SK-N-SH treated with all-trans-retinoic acid at 6 μM for 48 hours (cell line): ENCODE measurements at regions not wholly inside any gene's neighbourhood (a gene's known extent, or its start where the extent isn't known, plus 50 kb on each side); places are given as distances from the start of the nearest gene placed in this dataset.

Experiments used
- ATAC-seq: fragments of 200-7000 bp; cut with Tn5 transposase; 3 replicates; pipeline ENCODE4 v1.9.1; 2020; ENCODE audit warnings: mild to moderate bottlenecking, moderate library complexity
- ARNTL ChIP-seq: fragments of 450-650 bp; formaldehyde crosslinking; IDR thresholded peaks from 2 replicates; pipeline ENCODE4 v1.5.0; 2020; ENCODE audit warnings: low read depth, mild to moderate bottlenecking, moderate library complexity, borderline replicate concordance
- BACH2 ChIP-seq: fragments of 250-450 bp; sonication (Bioruptor Pico); IDR thresholded peaks from 2 replicates; pipeline ENCODE4 v1.9.0; 2021; ENCODE audit warnings: mild to moderate bottlenecking, borderline replicate concordance
- CREB5 ChIP-seq: fragments of 250-450 bp; sonication (Bioruptor Pico); IDR thresholded peaks from 2 replicates; pipeline ENCODE4 v1.5.1; 2020; ENCODE audit warnings: low read depth, mild to moderate bottlenecking, moderate library complexity
- CSDC2 ChIP-seq: fragments of 250-450 bp; sonication (Bioruptor Pico); IDR thresholded peaks from 2 replicates; pipeline ENCODE4 v1.5.0; 2020; ENCODE audit warnings: mild to moderate bottlenecking, moderate library complexity
- CSRNP3 ChIP-seq: fragments of 250-450 bp; sonication (Bioruptor Pico); IDR thresholded peaks from 2 replicates; pipeline ENCODE4 v1.5.1; 2021; ENCODE audit warnings: mild to moderate bottlenecking, moderate library complexity
- ESRRG ChIP-seq: fragments of 250-450 bp; sonication (Bioruptor Pico); IDR thresholded peaks from 2 replicates; pipeline ENCODE4 v1.6.1; 2021; ENCODE audit warnings: mild to moderate bottlenecking
- ISL1 ChIP-seq: fragments of 250-450 bp; sonication (Bioruptor Pico); IDR thresholded peaks from 2 replicates; pipeline ENCODE4 v2.1.2; 2022; ENCODE audit warnings: mild to moderate bottlenecking, moderate library complexity
- OSR1 ChIP-seq: fragments of 250-450 bp; sonication (Bioruptor Pico); IDR thresholded peaks from 2 replicates; pipeline ENCODE4 v1.8.0; 2022; ENCODE audit warnings: moderate library complexity, mild to moderate bottlenecking, inconsistent platforms
- PATZ1 ChIP-seq: fragments of 250-450 bp; sonication (Bioruptor Pico); IDR thresholded peaks from 2 replicates; pipeline ENCODE4 v1.8.0; 2020; ENCODE audit warnings: mild to moderate bottlenecking, moderate library complexity, borderline replicate concordance
- POU6F1 ChIP-seq: fragments of 250-450 bp; sonication (Bioruptor Pico); IDR thresholded peaks from 2 replicates; pipeline ENCODE4 v1.8.0; 2021; ENCODE audit warnings: low read depth, mild to moderate bottlenecking, moderate library complexity, borderline replicate concordance
- PPARA ChIP-seq: fragments of 250-450 bp; sonication (Bioruptor Pico); IDR thresholded peaks from 2 replicates; pipeline ENCODE4 v1.5.0; 2020; ENCODE audit warnings: mild to moderate bottlenecking, borderline replicate concordance
- RARB ChIP-seq: fragments of 250-450 bp; sonication (Bioruptor Pico); IDR thresholded peaks from 2 replicates; pipeline ENCODE4 v1.8.0; 2021; ENCODE audit warnings: mild to moderate bottlenecking, moderate library complexity
- SNAI2 ChIP-seq: fragments of 250-450 bp; sonication (Bioruptor Pico); IDR thresholded peaks from 2 replicates; pipeline ENCODE4 v1.5.0; 2020; ENCODE audit warnings: mild to moderate bottlenecking, moderate library complexity
- TCF4 ChIP-seq: fragments of 250-450 bp; sonication (Bioruptor Pico); IDR thresholded peaks from 2 replicates; pipeline ENCODE4 v1.8.0; 2021; ENCODE audit warnings: mild to moderate bottlenecking, moderate library complexity, borderline replicate concordance
- TOX ChIP-seq: fragments of 250-450 bp; sonication (Bioruptor Pico); IDR thresholded peaks from 2 replicates; pipeline ENCODE4 v1.8.0; 2021; ENCODE audit warnings: mild to moderate bottlenecking, moderate library complexity, borderline replicate concordance
- TSHZ2 ChIP-seq: fragments of 250-450 bp; sonication (Bioruptor Pico); IDR thresholded peaks from 2 replicates; pipeline ENCODE4 v1.5.0; 2020; ENCODE audit warnings: mild to moderate bottlenecking, moderate library complexity
- ZC3H10 ChIP-seq: fragments of 250-450 bp; sonication (Bioruptor Pico); IDR thresholded peaks from 2 replicates; pipeline ENCODE4 v1.5.1; 2021; ENCODE audit warnings: mild to moderate bottlenecking, moderate library complexity
- ZFP3 ChIP-seq: fragments of 250-450 bp; sonication (Bioruptor Pico); IDR thresholded peaks from 2 replicates; pipeline ENCODE4 v1.5.0; 2020; ENCODE audit warnings: mild to moderate bottlenecking, moderate library complexity
- ZFP30 ChIP-seq: fragments of 450-650 bp; formaldehyde crosslinking; IDR thresholded peaks from 2 replicates; pipeline ENCODE4 v1.5.0; 2022; ENCODE audit warnings: mild to moderate bottlenecking, moderate library complexity
- ZNF70 ChIP-seq: fragments of 450-650 bp; formaldehyde crosslinking; IDR thresholded peaks from 2 replicates; pipeline ENCODE4 v1.5.0; 2020; ENCODE audit warnings: mild to moderate bottlenecking, moderate library complexity
- ZNF8 ChIP-seq: fragments of 450-650 bp; formaldehyde crosslinking; IDR thresholded peaks from 2 replicates; pipeline ENCODE4 v1.5.0; 2020; ENCODE audit warnings: mild to moderate bottlenecking, moderate library complexity

GRCh38 chr6:170106906-170107525 lies 183.9 kb downstream of the DLL1 start:
- ATAC-seq = no peak
- TF ChIP-seq ZNF70 (no peak), TOX (CRISPR knock-in tag) (no peak), OSR1 (CRISPR knock-in tag) (no peak), ZC3H10 (no peak)

GRCh38 chr6:170102582-170103481 lies 188.0 kb downstream of the DLL1 start:
- TF ChIP-seq OSR1 (CRISPR knock-in tag) = no peak
- TF ChIP-seq SNAI2 (CRISPR knock-in tag) = no peak
- TF ChIP-seq ISL1 (CRISPR knock-in tag) = no peak
- TF ChIP-seq ZFP30 (CRISPR knock-in tag) = no peak
- no peak for TF ChIP-seq POU6F1 (CRISPR knock-in tag)
- TF ChIP-seq TSHZ2 (CRISPR knock-in tag) = no peak
- TF ChIP-seq ZNF70 = no peak
- TF ChIP-seq CSRNP3 = no peak
- no peak for TF ChIP-seq ZNF8 (CRISPR knock-in tag)
- no peak for TF ChIP-seq BACH2 (CRISPR knock-in tag)
- TF ChIP-seq TCF4 = no peak
- TF ChIP-seq CSDC2 (CRISPR knock-in tag) = no peak
- no peak for TF ChIP-seq ESRRG (CRISPR knock-in tag)
- no peak for TF ChIP-seq ARNTL (CRISPR knock-in tag)
- no peak for TF ChIP-seq ZFP3 (CRISPR knock-in tag)
- no peak for TF ChIP-seq PPARA
- no peak for TF ChIP-seq ZC3H10
- TF ChIP-seq RARB = no peak
- no peak for TF ChIP-seq CREB5 (CRISPR knock-in tag)
- TF ChIP-seq PATZ1 (CRISPR knock-in tag) = no peak
- TF ChIP-seq, all 23 proteins: peak for 0
- ATAC-seq = no peak

GRCh38 chr6:170102038-170102437 lies 188.8 kb downstream of the DLL1 start:
- no peak for TF ChIP-seq ZC3H10
- no peak for TF ChIP-seq CREB5 (CRISPR knock-in tag)
- TF ChIP-seq CSRNP3 = no peak
- no peak for TF ChIP-seq ZNF70
- no peak for TF ChIP-seq ISL1 (CRISPR knock-in tag)
- ATAC-seq = no peak
